ENCODE measurements at regions not wholly inside any gene's neighbourhood (a gene's known extent, or its start where the extent isn't known, plus 50 kb on each side); places are given as distances from the start of the nearest gene placed in this dataset.

DNA sequence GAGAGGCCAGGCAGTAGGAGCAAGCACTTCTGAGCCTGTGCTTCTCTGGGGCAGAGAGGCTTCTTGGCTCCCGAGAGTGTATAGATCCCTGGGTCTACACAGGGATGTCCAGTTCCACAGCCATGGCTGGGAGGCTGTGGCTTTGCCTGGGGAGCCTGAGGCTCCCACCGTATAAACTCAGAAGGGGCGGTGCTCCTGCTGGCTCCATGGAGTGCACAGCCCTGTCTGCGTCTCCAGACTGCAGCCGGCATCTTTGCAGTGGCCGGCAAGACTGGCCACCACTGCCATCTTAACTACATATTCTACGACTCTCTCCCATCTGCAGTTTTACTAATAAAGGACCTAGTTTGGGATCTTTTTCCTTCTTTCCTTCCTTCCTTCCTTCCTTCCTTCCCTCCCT is 1253.8 kb downstream of the C4orf33 start:
- no peaks in the 10 kb centered on the region for H3K9me3 ChIP-seq (ENCODE audit: control insufficient read depth, insufficient read depth, low read length)
- H3K36me3 ChIP-seq (ENCODE audit: control insufficient read depth, insufficient read depth, low read length) = no peaks in the 10 kb centered on the region
- H3K4me3 ChIP-seq (ENCODE audit: low read depth, low read length) = no peak overlapping the region
- H3K9ac ChIP-seq (ENCODE audit: low read depth, low read length) = no peak overlapping the region
- no peaks in the 10 kb centered on the region for H3K27me3 ChIP-seq (ENCODE audit: control insufficient read depth, insufficient read depth, low read length)
- H3K4me1 ChIP-seq (ENCODE audit: control insufficient read depth, insufficient read depth, low read length) = no peaks in the 10 kb centered on the region
- no peak overlapping the region for H3K27ac ChIP-seq (ENCODE audit: low read depth, low read length)

DNA sequence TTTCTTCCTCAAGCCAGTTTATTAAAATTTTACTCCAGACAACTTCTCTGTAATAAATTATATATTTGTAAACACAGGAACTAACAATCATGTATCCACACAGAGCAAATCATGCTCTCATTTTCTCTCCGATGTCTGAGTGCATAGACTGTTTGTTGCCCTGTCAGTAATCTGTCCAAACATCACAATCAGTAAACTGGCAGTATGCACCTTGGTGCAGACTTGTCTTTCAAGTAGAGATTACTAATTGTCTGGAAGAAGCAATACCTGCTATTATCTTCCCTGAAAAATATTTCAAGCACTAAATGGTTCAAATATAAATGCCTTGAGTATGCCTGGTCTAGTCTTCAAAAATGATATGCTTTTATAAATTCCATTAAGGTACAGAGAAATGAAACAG is 1260.9 kb downstream of the C4orf33 start:
- no peak overlapping the region for H3K4me3 ChIP-seq (ENCODE audit: low read depth, low read length)
- 0 out of 2 replicates have a peak, but pooled peaks cover 4% of the 10 kb centered on the region for H3K4me1 ChIP-seq (ENCODE audit: control insufficient read depth, insufficient read depth, low read length)
- no peak overlapping the region for H3K9ac ChIP-seq (ENCODE audit: low read depth, low read length)
- no peaks in the 10 kb centered on the region for H3K27me3 ChIP-seq (ENCODE audit: control insufficient read depth, insufficient read depth, low read length)
- H3K36me3 ChIP-seq (ENCODE audit: control insufficient read depth, insufficient read depth, low read length) = no peaks in the 10 kb centered on the region
- no peaks in the 10 kb centered on the region for H3K9me3 ChIP-seq (ENCODE audit: control insufficient read depth, insufficient read depth, low read length)
- no peak overlapping the region for H3K27ac ChIP-seq (ENCODE audit: low read depth, low read length)

DNA sequence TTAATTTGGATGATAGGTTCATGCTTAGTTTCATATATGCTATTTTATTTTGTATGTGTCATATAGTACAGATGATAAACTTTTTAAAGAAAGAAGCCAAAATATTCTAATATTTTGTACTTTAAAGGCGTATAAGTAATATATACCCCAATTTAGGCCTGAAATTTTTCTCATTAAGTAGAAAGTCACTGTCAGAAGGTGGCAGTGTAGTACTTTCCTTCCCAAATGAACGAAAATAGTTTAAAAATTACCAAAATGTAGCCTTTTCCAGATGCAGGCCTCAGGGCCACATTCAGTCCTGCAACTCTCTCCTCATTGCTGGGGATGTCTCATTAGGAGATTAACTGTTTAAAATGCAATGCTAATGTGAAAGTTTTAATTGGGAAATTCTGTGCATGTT is 1263.6 kb downstream of the C4orf33 start:
- Histone ChIP-seq H3K36me3 (ENCODE audit: control insufficient read depth, insufficient read depth, low read length) (no peaks in the 10 kb centered on the region), H3K4me1 (ENCODE audit: control insufficient read depth, insufficient read depth, low read length) (0 out of 2 replicates have a peak, but pooled peaks cover 4% of the 10 kb centered on the region), H3K9me3 (ENCODE audit: control insufficient read depth, insufficient read depth, low read length) (no peaks in the 10 kb centered on the region), H3K27ac (ENCODE audit: low read depth, low read length) (no peak overlapping the region), H3K27me3 (ENCODE audit: control insufficient read depth, insufficient read depth, low read length) (no peaks in the 10 kb centered on the region), H3K4me3 (ENCODE audit: low read depth, low read length) (no peak overlapping the region), H3K9ac (ENCODE audit: low read depth, low read length) (no peak overlapping the region)

DNA sequence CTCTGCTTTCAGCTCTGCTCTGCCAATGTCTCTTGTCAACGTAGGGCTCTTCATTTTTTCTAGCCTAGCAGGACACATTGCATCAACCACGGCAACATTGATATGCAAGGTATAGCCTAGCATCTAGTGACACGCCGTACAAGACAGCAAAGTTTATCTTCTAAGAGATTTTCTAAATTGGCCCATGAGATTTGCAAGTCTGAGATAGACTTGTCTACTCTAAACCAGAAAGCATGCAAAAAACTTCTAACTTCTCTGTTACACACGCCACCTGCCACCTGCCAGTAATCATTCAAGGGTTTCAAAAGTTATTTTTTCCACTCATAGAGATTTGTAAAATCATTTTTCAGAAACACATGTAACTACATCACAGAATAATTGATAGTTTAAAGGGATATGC is 1265.7 kb downstream of the C4orf33 start:
- no peak overlapping the region for H3K4me3 ChIP-seq (ENCODE audit: low read depth, low read length)
- no peaks in the 10 kb centered on the region for H3K27me3 ChIP-seq (ENCODE audit: control insufficient read depth, insufficient read depth, low read length)
- H3K36me3 ChIP-seq (ENCODE audit: control insufficient read depth, insufficient read depth, low read length) = no peaks in the 10 kb centered on the region
- H3K4me1 ChIP-seq (ENCODE audit: control insufficient read depth, insufficient read depth, low read length) = no peaks in the 10 kb centered on the region
- no peak overlapping the region for H3K27ac ChIP-seq (ENCODE audit: low read depth, low read length)
- no peak overlapping the region for H3K9ac ChIP-seq (ENCODE audit: low read depth, low read length)
- no peaks in the 10 kb centered on the region for H3K9me3 ChIP-seq (ENCODE audit: control insufficient read depth, insufficient read depth, low read length)

DNA sequence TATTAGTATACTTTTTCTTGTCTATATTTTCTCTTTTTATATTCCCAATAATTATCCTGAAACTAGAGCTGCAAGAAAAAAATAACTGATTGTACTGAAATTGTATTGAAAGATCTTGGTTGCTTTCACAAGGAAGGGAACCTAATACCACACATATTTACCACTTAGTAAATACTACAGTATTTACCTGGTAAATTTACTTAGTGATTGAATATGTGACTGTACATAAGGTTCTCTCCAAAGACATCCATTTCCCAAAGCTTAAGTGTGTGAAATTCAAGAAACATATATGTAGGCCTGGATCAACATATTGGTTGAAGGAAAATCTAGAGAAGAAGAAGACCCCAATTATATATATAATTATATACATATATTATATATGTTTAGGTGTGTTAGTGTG is 1272.7 kb downstream of the C4orf33 start:
- Histone ChIP-seq H3K36me3 (ENCODE audit: control insufficient read depth, insufficient read depth, low read length) (no peaks in the 10 kb centered on the region), H3K27me3 (ENCODE audit: control insufficient read depth, insufficient read depth, low read length) (no peaks in the 10 kb centered on the region), H3K4me3 (ENCODE audit: low read depth, low read length) (no peak overlapping the region), H3K4me1 (ENCODE audit: control insufficient read depth, insufficient read depth, low read length) (no peaks in the 10 kb centered on the region), H3K9ac (ENCODE audit: low read depth, low read length) (no peak overlapping the region), H3K27ac (ENCODE audit: low read depth, low read length) (no peak overlapping the region), H3K9me3 (ENCODE audit: control insufficient read depth, insufficient read depth, low read length) (no peaks in the 10 kb centered on the region)

DNA sequence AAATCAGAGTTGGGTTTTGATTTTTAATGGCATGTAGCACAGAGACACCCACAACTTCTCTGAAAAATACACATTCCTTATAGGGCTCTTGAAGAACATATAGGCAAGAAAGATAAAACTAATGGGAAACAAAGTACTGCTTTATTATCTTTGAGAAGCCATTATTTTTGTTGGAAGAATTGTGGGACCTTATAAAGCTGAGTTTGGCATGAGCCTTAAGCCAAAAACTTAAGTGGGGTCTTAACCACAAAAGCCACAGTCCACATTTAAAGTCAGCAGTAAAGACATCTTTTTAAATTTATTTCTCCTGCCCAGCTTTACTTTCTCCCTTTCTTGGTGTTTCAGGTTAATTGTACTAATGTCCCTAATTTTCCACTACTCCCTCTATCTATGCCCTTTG is 1297.3 kb downstream of the C4orf33 start:
- H3K36me3 ChIP-seq (ENCODE audit: control insufficient read depth, insufficient read depth, low read length) = no peaks in the 10 kb centered on the region

DNA sequence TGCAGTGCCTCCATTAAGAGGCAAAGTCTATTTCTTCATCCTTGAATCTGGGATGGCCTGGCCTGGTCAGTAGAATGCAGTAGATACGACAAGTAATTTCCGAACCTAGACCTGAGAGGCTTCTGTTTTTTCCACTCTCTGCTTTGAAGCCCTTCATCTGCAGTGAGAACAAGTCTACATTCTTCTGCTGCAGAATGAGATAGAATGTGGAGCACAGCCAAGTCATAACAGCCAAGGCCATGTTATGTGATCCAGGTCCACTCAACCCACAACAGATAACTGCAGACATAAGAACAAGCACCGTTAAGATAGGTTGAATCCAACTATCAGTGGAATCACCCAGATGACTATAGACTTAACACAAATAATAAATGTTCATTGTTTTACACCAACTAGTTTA is 1297.7 kb downstream of the C4orf33 start:
- Histone ChIP-seq H3K27me3 (ENCODE audit: control insufficient read depth, insufficient read depth, low read length) (no peaks in the 10 kb centered on the region), H3K27ac (ENCODE audit: low read depth, low read length) (no peak overlapping the region), H3K36me3 (ENCODE audit: control insufficient read depth, insufficient read depth, low read length) (no peaks in the 10 kb centered on the region), H3K4me3 (ENCODE audit: low read depth, low read length) (no peak overlapping the region), H3K9ac (ENCODE audit: low read depth, low read length) (no peak overlapping the region), H3K4me1 (ENCODE audit: control insufficient read depth, insufficient read depth, low read length) (no peaks in the 10 kb centered on the region), H3K9me3 (ENCODE audit: control insufficient read depth, insufficient read depth, low read length) (no peaks in the 10 kb centered on the region)

More for the DNA sequence above, 1297.3 kb downstream of the C4orf33 start:
- H3K27me3 ChIP-seq (ENCODE audit: control insufficient read depth, insufficient read depth, low read length) = no peaks in the 10 kb centered on the region
- H3K27ac ChIP-seq (ENCODE audit: low read depth, low read length) = no peak overlapping the region
- no peaks in the 10 kb centered on the region for H3K9me3 ChIP-seq (ENCODE audit: control insufficient read depth, insufficient read depth, low read length)
- H3K4me3 ChIP-seq (ENCODE audit: low read depth, low read length) = no peak overlapping the region
- H3K4me1 ChIP-seq (ENCODE audit: control insufficient read depth, insufficient read depth, low read length) = no peaks in the 10 kb centered on the region
- no peak overlapping the region for H3K9ac ChIP-seq (ENCODE audit: low read depth, low read length)

DNA sequence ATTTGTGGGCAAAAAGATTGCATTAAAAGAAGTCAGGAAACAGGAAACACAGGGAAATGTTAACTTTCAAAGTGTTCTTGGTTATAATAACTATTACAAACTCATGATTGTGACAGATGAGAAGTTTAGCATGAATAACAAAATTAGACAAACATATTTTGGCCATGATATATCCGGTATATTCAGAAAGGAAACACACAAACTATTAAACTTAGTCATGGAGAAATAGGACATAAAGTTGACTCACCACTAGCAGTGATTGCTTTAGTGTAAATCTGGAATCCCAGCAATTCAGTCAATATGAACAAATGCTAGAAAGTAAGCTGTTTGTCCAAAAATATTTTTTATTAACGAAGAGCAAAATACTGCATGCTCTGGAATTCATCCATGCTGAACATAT is 1299.9 kb downstream of the C4orf33 start:
- H3K9ac ChIP-seq (ENCODE audit: low read depth, low read length) = no peak overlapping the region
- H3K4me1 ChIP-seq (ENCODE audit: control insufficient read depth, insufficient read depth, low read length) = no peaks in the 10 kb centered on the region
- H3K4me3 ChIP-seq (ENCODE audit: low read depth, low read length) = no peak overlapping the region
- no peaks in the 10 kb centered on the region for H3K27me3 ChIP-seq (ENCODE audit: control insufficient read depth, insufficient read depth, low read length)
- H3K36me3 ChIP-seq (ENCODE audit: control insufficient read depth, insufficient read depth, low read length) = no peaks in the 10 kb centered on the region
- no peaks in the 10 kb centered on the region for H3K9me3 ChIP-seq (ENCODE audit: control insufficient read depth, insufficient read depth, low read length)
- H3K27ac ChIP-seq (ENCODE audit: low read depth, low read length) = no peak overlapping the region

DNA sequence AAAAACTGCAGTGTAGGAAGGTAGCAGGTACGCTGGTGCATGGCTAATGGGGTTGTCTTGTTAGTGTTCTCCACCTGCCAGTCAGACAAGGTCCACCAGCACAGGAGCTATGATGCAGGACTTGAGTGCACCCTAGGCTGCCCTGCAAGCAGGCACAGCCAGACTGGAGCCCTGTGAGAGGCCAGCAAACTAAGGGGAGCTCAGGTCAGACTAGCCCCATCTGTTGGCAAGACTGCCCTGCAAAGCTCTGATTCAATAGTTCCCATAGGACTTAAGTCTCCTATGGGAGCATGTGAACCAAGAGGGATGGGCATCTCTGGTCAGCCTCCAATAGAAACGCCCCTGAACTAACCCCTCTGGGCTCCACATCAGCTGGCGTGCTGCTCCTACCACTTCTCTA is 1307.3 kb downstream of the C4orf33 start:
- Histone ChIP-seq H3K36me3 (ENCODE audit: control insufficient read depth, insufficient read depth, low read length) (no peaks in the 10 kb centered on the region), H3K9me3 (ENCODE audit: control insufficient read depth, insufficient read depth, low read length) (no peaks in the 10 kb centered on the region), H3K27me3 (ENCODE audit: control insufficient read depth, insufficient read depth, low read length) (no peaks in the 10 kb centered on the region), H3K9ac (ENCODE audit: low read depth, low read length) (no peak overlapping the region), H3K4me1 (ENCODE audit: control insufficient read depth, insufficient read depth, low read length) (no peaks in the 10 kb centered on the region), H3K4me3 (ENCODE audit: low read depth, low read length) (no peak overlapping the region), H3K27ac (ENCODE audit: low read depth, low read length) (no peak overlapping the region)

DNA sequence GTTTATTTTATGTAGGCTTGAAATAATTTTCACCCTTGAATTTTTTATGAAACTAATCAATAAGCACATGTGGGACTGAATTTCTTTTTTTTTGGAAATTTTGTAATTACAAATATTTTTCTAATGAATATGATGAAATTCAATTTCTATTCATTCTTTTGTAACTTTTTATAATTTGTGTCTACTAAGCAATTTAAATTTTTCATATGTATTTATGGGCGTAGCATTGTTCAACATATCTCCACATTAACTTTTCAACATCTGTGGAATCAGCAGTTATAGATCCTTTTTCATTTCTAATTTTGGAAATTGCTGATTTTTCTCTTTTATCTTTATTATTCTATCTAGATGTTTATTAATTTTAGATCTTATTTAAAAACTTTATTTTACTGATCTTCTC is 1320.3 kb downstream of the C4orf33 start:
- Histone ChIP-seq H3K4me1 (ENCODE audit: control insufficient read depth, insufficient read depth, low read length) (no peaks in the 10 kb centered on the region), H3K36me3 (ENCODE audit: control insufficient read depth, insufficient read depth, low read length) (no peaks in the 10 kb centered on the region), H3K27me3 (ENCODE audit: control insufficient read depth, insufficient read depth, low read length) (no peaks in the 10 kb centered on the region), H3K4me3 (ENCODE audit: low read depth, low read length) (no peak overlapping the region), H3K9me3 (ENCODE audit: control insufficient read depth, insufficient read depth, low read length) (no peaks in the 10 kb centered on the region), H3K27ac (ENCODE audit: low read depth, low read length) (no peak overlapping the region), H3K9ac (ENCODE audit: low read depth, low read length) (no peak overlapping the region)

DNA sequence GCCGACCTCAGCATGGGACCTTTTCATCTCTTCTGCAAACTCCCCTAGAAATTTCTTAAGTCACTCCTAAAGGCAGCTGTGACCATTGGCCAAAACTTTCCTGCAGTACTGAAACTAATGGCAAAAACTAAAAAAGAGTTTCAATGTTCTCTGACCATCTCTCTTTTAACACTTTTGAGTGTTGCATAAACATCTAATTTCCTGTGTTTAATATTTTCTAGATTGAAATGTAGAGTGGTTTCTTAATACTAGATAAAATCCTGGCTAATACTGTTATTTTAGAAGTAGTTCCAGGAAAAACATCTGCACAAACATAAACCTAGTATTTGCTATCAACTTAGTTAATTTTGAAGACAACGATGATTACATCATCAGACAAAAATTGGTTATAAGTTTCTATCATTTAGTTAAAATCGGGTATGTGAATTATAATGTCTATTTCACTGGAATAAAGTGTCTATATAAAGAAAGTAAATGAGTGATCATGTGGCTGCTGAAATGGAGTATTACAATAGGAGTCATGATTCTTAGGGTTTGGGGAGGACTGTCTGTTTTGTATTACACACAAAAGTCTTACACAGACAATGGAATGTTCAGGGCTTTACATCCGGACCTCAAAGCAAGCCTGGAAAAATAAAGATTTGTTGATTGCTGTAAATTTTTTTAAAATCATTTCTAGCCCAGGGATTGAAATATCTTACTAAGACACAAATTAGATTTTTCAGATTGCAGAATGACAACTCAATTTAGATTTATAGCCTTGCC is 1323.4 kb downstream of the C4orf33 start:
- no peak overlapping the region for H3K4me3 ChIP-seq (ENCODE audit: low read depth, low read length)

More for the DNA sequence above, 1323.4 kb downstream of the C4orf33 start:
- H3K9me3 ChIP-seq (ENCODE audit: control insufficient read depth, insufficient read depth, low read length) = no peaks in the 10 kb centered on the region
- H3K27ac ChIP-seq (ENCODE audit: low read depth, low read length) = no peak overlapping the region
- no peaks in the 10 kb centered on the region for H3K27me3 ChIP-seq (ENCODE audit: control insufficient read depth, insufficient read depth, low read length)
- no peaks in the 10 kb centered on the region for H3K4me1 ChIP-seq (ENCODE audit: control insufficient read depth, insufficient read depth, low read length)
- no peak overlapping the region for H3K9ac ChIP-seq (ENCODE audit: low read depth, low read length)
- no peaks in the 10 kb centered on the region for H3K36me3 ChIP-seq (ENCODE audit: control insufficient read depth, insufficient read depth, low read length)

All from HUES48 (cell line).